Fibroblast of peridontal ligament (primary cell): ENCODE measurements at regions not wholly inside any gene's neighbourhood (a gene's known extent, or its start where the extent isn't known, plus 50 kb on each side); places are given as distances from the start of the nearest gene placed in this dataset.
"Not testable (repeated sequence)": the region's sequence is repeated elsewhere in the genome, so short reads cannot be mapped to it uniquely, and the experiment has no call there.

Experiments used
- DNase-seq: peaks from one replicate; pipeline ENCODE4 v3.0.0-alpha.2; 2010; ENCODE audit errors: extremely low read depth

DNA sequence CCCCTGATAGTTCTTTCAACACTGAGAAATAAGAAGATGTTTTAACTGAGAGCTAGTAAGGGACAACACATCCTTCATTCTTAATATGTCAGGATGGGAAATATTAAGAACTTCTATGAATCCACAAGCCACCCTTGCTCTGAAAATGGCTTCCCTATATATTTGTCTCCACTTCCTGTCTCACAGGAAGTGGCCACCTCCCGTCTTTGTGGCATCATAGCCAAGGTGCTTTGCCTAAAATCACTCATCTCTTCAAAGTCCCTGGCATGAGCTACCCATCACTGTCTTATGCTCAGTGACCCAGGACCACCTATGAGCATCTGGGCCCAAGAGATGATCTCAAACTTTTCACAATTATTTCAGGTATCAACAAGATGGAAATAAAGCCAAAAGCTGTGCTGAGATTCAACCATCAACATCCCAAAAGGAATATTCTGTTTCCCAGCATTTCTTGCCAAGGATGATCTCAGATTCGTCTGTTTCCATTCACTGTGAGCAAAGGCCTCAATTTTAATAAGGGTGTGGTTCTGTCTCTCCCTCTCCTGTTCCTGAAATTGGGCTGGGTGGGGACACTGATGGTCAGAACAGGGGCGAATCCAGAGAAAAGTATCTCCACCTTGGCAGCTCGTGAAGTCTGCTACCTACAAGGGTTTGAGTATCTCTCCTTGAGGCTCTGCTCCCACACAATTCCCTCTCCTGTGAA, 493.9 kb downstream of the MN1 start:
- no peak for DNase-seq

DNA sequence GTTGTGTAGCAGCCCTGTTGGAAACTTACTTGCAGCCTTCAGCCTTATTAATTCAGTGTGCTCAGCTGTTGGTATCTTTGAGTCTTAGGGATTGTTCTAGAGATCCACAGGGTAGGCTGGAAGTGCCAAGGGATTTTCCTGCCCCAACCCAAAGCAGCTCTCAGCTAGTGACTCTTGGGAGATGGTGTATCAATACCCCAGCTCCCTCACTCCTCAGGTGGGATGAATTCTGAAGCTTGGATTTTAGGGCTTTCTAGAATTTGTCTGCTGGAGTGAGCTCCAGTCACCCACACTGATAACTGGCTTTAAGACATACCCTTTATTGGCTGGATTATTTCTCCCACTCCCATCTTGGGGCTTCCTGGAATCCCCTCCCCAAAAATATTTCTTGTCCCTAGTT, 493.0 kb downstream of the MN1 start:
- no peak for DNase-seq

DNA sequence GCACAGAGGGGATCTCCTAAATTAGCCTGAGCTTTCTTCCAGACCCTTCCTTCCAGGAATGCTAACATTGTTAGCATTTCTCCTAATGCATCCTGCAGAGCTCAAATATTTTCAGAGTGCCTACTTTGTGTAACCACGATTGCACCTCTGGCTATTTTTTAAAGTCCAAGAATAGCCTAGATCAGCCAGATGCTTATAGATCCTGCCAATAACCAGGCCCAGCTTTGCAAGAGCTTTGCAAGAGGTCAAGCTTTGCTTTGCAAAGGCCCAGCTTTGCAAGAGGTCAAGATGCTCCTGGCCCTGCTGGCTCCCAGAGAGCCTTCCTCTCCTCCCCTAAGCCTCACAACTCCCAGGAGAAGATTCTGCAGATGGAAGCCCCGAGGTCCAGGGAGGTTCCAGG, 491.9 kb downstream of the MN1 start:
- DNase-seq: peak; percentile 12

DNA sequence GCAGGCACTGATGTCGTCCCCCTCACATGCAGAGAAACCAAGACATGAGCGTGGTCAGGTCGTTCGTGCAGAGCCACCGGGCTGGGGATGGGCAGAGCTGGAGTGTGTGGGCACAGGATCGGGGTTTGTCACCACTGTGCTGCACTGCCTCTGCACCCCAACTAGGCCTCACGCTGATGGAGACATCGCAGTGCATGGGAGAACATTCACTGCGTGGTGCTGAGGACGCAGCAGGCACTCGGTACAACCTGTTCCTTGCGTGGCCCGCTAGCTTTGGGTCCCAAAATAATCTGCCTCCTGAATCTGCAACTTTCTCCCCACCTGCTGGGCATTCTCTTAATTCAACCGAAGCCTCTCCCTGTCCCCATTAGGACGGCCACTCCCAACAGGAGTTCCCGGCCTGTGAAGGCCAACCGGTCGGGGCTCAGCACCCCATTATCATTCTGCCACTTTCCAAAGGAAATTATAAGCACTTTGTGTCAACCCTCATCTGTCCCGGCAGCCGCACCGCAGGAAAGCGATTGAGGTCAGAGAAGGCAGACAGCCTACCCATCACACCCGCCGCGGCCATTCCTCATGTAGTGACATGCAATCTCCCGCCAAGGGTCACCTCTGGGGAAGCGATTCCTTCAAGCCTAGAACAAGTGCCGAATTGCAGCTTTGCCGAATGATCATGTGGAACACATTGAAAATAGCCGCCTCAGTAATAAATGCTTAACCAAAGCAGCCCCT, 490.4 kb downstream of the MN1 start:
- no peak for DNase-seq

DNA sequence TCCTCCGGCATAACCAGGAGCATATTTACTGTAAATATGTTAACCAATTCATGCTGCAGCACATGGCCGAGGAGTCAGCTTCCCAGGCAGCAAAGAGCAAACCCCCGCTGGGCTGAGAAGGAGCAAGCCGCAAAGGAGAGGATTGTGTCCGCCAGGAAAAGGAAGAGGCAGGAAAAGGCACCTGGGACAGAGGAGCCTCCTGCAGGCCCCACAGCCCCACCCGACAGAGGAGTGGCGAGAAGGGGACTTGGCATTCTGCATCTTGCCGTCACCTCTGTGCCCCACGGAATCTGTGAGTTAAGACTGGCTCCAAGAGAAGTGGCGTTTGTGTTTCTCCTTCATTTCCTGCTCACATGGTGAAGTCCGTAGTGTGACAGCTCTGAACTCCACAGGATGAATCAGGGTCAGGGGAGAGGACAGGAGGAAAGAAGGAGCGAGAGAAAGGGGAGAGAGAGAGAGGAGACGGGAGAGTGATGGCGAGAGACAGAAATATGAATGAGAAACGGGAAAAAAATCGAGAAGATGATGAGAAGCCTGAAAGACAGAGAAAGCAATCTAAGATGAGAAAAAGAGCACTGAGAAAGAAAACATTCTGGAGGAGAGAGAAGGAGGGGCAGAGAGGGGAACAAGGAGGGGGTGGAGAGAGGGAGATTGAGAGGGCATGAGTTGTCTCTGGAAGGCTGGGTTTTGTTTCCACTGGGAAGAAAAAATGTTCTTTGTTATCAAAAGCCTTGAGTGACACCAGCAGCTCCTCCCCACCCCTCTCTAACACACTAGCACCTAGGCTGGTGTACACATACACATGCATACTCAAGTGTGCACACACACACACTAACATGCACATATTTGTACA, 489.6 kb downstream of the MN1 start:
- no peak for DNase-seq

DNA sequence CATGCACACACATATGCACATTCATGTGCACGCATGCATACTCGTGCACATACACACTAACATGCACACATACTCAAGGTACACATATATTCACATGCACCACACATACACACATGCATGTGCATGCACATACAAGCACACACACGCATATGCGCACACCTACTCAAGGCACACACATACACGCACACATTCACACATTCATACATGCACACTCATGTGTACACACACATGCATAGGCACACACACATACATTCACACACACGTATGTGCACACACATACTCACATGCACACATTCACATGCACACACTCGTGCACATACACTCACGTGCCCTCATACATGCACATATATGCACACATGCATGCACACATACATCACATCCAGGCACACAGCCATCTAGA, 489.0 kb downstream of the MN1 start:
- DNase-seq: no peak

DNA sequence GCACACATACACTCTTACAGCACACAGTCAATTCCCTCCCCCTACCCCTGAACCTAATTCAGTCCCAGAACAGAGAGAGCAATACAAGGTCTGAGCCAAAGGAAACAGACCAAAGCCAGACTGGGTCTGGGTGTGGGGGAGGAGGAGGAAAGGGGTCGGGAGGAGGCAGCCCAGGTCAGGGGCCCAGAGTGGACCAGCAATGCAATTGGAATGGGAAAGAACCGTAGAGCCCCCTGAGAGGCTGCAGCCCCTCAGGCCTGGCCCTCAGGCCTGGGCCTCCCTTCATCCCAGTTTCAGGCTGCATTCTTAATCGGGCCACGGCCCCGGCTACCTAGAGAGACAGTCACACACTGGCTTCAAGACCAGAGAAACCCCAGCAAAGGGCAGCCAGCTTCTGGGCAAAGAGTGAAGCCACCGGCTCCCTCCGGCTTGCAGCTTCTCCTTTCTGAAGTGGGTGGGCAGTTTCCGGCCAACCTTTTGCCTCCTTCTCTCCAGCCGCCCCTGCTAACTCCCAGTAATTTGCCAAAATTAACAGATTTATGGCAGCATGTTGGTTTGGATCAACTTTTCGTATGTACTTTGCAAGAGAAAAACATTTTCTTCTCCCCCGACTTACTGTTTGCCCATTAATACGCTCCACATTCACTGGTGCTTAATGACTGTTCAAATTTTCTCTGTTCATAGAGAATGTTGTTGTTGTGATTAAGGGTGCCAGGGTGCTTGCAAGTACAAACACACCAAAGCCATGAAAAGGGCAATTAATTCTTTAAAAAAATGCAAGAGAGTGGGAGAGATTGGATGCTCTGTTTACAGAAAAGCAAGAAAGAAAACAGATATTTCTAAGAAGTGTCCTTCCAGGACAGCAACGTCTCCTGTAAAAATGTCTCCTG, 488.3 kb downstream of the MN1 start:
- no peak for DNase-seq

DNA sequence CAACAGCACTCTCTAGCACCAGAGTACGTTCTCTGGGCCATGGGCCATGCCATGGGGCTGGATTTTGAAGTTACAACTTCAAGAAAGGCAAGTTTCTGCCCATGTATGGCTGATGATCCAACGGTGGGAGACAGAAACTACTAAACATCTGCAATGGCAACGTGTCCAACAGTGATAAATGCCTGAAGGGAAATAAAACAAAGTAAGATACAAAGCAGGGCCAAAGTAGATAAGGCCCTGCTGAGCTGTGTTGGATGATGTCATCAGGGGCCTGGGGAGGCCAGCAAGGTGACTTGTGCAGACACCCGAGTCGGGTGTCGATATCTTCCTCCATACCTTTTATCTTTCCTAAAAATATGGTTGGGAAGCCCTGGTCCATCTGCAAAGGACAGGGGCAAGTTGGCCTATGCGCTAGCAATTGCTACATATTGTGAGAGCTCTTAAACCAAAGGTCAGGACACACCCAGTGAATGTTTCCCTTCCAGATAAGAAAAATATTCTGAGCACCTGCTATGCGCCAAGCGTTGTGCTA, 487.2 kb downstream of the MN1 start:
- no peak for DNase-seq

DNA sequence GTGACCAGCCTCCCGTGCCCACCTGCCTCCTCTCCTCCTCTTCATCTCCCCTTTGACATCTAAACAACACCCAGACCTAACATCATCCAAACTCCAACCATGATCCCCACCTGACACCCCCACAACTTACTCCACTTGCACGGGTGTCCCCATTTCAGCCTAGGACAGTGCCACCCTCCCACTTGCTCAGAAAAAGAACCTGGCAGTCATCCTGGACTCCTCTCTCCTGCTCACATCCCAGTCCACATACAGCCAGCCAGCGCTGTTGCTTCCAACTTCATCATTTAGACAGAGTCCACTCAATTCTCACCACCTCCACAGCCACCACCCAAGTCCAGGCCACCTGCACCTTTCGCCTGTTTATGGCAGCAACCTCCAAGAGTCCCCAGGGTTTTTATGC, 485.7 kb downstream of the MN1 start:
- no peak for DNase-seq

DNA sequence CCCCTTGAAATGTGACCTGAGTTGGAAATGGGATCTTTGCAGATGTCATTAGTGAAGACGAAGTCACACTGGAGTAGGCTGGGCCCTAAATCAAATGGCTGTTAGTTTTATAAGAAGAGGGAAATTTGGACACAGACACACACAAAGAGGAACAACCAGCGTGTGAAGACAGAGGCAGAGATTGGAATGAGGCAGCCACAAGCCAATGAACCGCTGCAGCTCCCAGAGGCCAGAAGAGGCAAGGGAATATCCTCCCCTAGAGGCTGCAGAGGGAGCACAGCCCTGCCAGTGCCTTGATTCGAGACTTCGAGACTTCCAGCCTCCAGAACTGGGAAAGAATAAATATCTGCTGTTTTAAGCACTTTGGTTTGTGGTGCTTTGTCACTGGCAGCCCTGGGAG, 484.5 kb downstream of the MN1 start:
- no peak for DNase-seq

DNA sequence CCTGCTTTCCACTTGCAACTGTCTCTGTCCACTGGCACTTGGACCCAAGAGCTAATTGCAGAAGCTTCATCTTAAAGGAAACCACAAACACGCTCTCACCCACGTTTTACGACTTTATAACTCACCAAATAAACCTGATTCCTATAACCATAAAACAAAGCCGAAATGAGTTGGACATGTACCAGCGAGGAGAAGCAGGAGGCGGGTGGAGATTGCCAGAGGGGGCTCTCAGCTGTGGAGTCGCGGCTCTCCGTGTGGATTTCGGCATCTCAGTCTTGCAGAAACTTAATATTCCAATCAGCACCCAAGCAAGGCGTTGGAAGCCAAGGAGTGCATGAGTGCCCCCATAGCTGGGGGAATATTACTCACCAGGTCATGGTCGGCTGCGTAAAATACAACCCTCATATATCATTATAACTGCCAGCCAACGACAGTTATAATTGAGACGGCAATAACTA, 483.6 kb downstream of the MN1 start:
- no peak for DNase-seq

DNA sequence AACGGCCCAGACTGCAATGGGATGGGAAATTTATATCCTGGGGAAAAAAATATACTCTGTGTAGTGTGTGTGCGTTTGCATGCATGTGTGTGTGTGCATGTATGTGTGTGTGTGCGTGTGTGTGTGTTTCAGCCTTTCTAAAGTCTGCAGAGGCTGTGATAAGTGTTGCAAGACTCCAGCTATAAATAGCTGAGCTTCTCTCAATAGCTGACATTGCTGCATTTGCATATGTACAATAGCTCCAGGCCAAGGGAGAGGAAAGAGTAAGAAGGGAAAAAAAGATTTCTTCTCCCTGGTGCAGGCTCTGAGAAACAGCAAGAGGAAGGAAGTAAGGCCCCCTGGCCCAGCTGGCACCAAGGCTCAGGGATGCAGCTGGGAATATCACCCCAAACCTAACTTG, 483.0 kb downstream of the MN1 start:
- peak; percentile 58 for DNase-seq

DNA sequence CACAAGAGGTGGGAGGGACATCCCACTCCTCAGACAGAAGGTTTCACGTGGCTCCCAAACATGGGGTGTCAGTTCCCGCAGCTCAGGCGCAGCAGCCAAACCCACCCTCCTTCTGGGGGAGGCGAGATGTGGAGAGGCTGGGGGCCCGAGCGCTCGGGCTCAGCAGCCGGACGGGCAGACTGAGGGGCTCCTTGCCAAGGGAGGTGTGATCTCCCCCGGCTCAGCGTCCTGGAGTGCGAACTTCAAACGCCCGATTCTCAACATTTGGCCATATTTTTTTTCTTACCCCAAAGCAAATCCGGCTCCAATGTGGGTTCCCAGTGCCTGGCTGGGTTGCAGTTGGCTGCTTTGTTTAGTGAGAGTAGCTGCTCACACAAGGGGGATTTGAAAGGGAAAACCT, 477.9 kb downstream of the MN1 start:
- DNase-seq: no peak

DNA sequence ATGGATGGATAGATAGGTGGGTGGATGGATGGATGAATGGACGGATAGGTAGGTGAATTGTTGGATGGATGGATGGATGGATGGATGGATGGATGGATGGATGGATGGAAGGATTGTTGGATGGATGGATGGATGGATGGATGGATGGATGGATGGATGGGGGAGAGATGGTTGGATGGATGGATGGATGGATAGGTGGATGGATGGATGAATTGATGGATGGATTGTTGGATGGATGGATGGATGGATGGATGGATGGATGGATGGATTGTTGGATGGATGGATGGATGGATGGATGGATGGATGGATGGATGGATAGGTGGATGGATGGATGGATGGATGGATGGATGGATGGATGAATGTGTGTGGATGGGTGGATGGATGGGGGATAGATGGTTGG, 476.6 kb downstream of the MN1 start:
- not testable (repeated sequence) for DNase-seq

DNA sequence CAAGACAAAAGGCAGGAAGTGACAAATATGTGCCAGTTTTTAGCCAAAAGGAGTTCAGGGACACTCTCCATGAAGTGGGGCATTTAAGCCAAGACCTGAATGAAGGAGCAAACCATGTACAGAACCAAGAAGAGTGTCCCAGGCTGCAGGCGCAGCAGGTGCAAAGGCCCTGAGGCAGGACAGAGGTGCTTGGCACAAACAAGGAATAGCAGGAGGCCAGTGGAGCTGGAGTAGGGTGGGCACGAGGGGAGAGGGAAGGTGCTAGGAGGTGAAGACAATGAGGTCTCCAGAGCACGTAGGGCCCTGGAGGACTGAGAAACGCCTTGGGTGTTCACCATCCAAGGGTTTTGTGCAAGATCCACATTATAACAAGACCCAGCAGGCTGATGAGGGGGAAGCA, 474.1 kb downstream of the MN1 start:
- DNase-seq: no peak

DNA sequence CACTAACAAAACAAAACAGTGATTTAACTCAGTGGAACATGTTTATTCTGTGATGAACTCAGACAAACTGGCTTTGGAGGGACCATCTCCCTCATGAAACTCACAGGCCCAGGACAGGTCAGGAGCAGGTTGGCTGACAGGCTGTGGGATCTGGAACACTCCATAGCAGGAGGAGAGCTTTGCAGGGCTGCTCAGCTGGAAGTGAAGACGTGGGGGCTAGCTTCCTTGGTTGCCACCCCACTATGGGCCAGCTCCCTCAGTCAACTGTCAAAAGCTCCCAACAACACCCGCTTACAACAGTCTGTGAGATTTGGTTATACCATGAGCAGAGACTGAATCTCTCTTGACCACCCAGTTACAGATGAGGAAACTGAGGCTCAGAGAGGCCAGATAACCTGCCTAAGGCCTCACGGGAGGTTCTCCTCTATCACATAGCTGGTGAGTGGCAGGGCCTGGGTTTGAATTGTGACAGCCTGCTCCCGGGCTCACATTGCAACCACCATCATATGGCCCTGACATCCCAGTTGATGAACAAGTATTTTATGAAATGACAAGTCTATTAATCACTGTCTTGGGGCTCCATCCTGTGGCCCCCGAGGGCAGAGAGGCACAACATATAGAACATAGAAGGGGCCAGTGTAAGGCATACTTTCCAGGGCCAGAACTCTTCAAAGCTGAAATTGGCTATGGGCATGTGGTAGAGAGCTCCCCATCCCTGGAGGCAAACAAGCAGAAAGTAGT, 473.4 kb downstream of the MN1 start:
- DNase-seq: no peak

DNA sequence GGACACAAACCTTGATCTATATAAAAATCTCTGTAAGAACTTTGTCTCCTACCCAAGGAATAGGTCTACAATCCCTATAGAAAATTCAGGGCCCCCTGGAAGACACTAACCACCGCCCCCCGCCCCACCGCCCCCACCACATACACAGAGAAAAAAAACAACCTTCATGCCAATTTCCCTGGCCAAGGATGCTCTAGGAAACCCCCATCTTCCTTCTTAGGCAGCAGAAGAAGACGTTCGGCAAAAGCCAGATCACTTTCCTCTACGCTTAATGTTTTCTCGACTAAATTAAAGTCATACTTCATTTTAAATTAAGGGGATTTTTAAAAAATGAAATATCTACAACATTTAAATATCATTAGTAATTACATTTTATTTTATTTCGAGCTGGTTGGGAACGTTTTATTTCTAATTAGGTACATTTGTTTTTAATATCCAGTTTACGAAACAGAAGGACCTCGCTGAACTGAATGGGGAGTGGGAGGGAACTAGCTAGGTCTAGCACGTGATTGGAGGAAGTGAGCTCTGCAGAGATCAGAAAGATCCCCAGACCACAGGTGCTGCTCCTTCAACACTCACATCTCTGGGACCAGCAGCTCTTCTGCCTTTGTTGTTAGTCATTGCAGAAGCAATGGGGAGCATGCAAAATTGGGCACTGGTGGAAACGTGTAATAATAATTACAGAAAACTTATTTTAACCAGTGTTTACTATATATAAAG, 472.3 kb downstream of the MN1 start:
- DNase-seq: no peak

DNA sequence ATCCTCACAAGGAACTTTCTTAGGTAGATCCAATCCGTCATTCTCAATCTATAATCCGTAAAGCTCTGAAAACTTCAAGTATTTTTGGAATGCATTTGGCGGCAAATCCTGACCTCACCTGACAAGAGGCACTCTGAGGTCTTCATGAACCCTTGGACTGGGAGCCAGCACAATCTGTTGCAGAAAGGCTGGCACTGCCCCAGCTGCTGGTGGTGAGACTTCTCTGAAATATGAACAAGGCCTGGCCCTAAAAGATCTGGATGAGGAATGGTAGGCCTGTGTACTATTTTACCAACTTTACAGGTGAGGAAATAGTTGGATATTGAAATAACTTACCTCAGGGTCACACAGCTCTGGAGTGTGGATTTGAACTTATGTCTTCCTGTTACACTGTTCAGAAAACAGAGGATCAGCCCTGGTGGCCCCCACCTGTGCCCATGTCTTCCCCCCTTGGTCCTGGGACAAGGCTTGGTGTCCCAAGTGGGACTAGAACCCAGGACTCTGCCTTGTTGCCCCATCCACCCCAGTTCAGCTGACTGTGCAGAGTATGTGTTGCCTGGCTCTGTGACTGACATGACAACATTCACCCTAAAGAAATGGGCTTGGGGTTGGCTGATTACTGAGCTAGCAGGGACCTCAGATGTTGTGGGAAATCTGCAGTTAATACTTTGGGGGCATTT, 471.4 kb downstream of the MN1 start:
- DNase-seq: no peak

DNA sequence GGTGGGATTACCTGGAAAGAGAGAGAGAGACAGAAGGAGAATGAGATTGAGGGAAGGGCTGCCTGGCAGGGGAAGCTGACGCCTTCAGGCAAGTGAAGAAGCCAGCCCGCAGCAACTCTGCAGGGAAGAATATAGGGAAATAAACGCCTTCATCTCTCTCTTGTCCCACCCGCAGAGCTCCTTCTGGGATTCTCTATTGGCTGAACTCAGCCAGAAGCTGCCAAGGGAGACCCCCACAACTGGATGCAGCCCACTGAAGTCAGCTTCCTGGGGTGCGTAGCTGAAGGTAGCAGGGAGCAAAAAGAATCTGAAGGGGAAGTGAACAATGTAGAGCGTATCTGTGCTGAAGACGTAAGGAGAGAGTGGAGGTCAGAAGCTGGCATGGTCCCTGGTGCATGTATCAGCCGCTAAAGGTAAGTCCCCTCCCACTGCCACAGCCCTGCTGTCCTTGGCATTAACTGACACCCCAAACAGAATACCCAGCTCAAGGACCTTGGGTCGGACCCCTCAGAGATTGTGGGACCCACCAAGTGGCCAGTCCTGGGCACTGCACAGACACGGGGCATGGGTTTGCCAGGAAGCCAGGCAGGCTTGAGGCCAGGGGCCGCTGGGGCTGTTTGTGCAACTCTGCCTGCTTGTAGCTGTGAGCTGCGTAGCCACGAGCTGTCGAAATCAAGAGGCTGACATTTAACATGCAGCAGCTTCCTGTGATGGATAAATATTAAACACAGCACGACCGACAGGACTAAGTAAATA, 469.9 kb downstream of the MN1 start:
- DNase-seq: peak; percentile 42
